Keratinocyte (primary cell): ENCODE measurements at regions not wholly inside any gene's neighbourhood (a gene's known extent, or its start where the extent isn't known, plus 50 kb on each side); places are given as distances from the start of the nearest gene placed in this dataset.

Experiments
- DNase-seq: peaks from one replicate; pipeline ENCODE4 v3.0.0-alpha.2; 2011; ENCODE audit warnings: low read depth, missing footprints, low spot score
- FAIRE-seq: peaks from 2 replicates; lab custom pipeline; 2011; peaks lifted over from hg19 to GRCh38; lab: Jason Lieb, UNC
- H2AFZ ChIP-seq: 2 replicates; pipeline ENCODE4 v1.6.0; 2012; ENCODE audit warnings: low read length, control low read depth, inconsistent platforms; ENCODE audit not compliant: control insufficient read depth
- H3K27ac ChIP-seq: 2 replicates; pipeline ENCODE4 v1.5.1; 2011; ENCODE audit warnings: low read length; ENCODE audit not compliant: control insufficient read depth, insufficient read depth
- H3K27me3 ChIP-seq: 3 replicates; pipeline ENCODE4 v1.6.0; 2011; ENCODE audit warnings: low read length; ENCODE audit not compliant: control insufficient read depth, insufficient read depth; ENCODE audit errors: extremely low read depth
- H3K36me3 ChIP-seq, 2 experiments: 2 replicates in 1 of 2; 3 replicates in 1 of 2; pipeline ENCODE4 v1.5.1; 2011; ENCODE audit warnings: low read length in 2 of 2, mild to moderate bottlenecking in 1 of 2; ENCODE audit not compliant: control insufficient read depth in 2 of 2, insufficient read depth in 2 of 2; ENCODE audit errors: extremely low read depth in 1 of 2
- H3K4me1 ChIP-seq: 3 replicates; pipeline ENCODE4 v1.5.1; 2011; ENCODE audit warnings: low read length; ENCODE audit not compliant: control insufficient read depth, insufficient read depth; ENCODE audit errors: extremely low read depth
- H3K4me2 ChIP-seq: 3 replicates; pipeline ENCODE4 v1.6.0; 2011; ENCODE audit warnings: low read depth, low read length; ENCODE audit not compliant: control insufficient read depth, insufficient read depth; ENCODE audit errors: extremely low read depth
- H3K4me3 ChIP-seq, 3 experiments: fragments of 200-600 bp in 1 of 3; sonication (generic) in 1 of 3; 2 replicates in 2 of 3; 3 replicates in 1 of 3; pipeline ENCODE4 v1.5.1; 2011 to 2016; ENCODE audit warnings: low read length in 3 of 3, mild to moderate bottlenecking in 3 of 3, control low read depth in 2 of 3, inconsistent platforms in 1 of 3, low read depth in 1 of 3, mixed read lengths in 1 of 3, mixed run types in 1 of 3, moderate library complexity in 1 of 3; ENCODE audit not compliant: control insufficient read depth in 2 of 3, insufficient read depth in 2 of 3; ENCODE audit errors: extremely low read depth in 1 of 3
- H3K79me2 ChIP-seq: 2 replicates; pipeline ENCODE4 v1.6.0; 2012; ENCODE audit warnings: low read length; ENCODE audit not compliant: control insufficient read depth, insufficient read depth
- H3K9ac ChIP-seq: 3 replicates; pipeline ENCODE4 v1.6.0; 2011; ENCODE audit warnings: low read length; ENCODE audit not compliant: control insufficient read depth, insufficient read depth; ENCODE audit errors: extremely low read depth
- H3K9me1 ChIP-seq: 3 replicates; pipeline ENCODE4 v1.6.0; 2011; ENCODE audit warnings: low read length; ENCODE audit not compliant: control insufficient read depth, insufficient read depth; ENCODE audit errors: extremely low read depth
- H3K9me3 ChIP-seq: 2 replicates; pipeline ENCODE4 v1.5.1; 2012; ENCODE audit warnings: low read depth, low read length; ENCODE audit not compliant: control insufficient read depth
- H4K20me1 ChIP-seq: 3 replicates; pipeline ENCODE4 v1.6.0; 2011; ENCODE audit warnings: low read length; ENCODE audit not compliant: control insufficient read depth, insufficient read depth; ENCODE audit errors: extremely low read depth
- CTCF ChIP-seq, 3 experiments: IDR thresholded peaks in 1 of 3; conservative IDR thresholded peaks in 1 of 3; optimal IDR thresholded peaks in 1 of 3; 2 replicates in 2 of 3; 3 replicates in 1 of 3; pipeline versions ENCODE3 to v1.5.1; 2011; ENCODE audit warnings: low read length in 3 of 3, mild to moderate bottlenecking in 3 of 3, moderate library complexity in 2 of 3, control low read depth in 1 of 3, inconsistent platforms in 1 of 3; ENCODE audit not compliant: insufficient read depth in 2 of 3; ENCODE audit errors: extremely low read depth in 1 of 3
- EZH2 ChIP-seq: IDR thresholded peaks from one replicate; pipeline ENCODE4 v1.6.1; 2012; ENCODE audit warnings: inconsistent platforms, mild to moderate bottlenecking, low read length, moderate library complexity
- dilution Hi-C: fragments of 300-500 bp; cut with MboI; formaldehyde crosslinking; loops from one replicate; pipeline ENCODE4 v1.7.0; 2020; ENCODE audit warnings: low sequenced_read_pairs; ENCODE audit not compliant: extremely low pct_ligation_motif_present

- Histone ChIP-seq H3K27me3 (no peaks in the 10 kb centered on the region), H3K4me3 (no peak overlapping the region), H2AFZ (no peak overlapping the region), H3K36me3 (no peaks in the 10 kb centered on the region), H3K4me1 (no peaks in the 10 kb centered on the region), H3K79me2 (no peaks in the 10 kb centered on the region), H4K20me1 (no peaks in the 10 kb centered on the region), H3K9me3 (no peaks in the 10 kb centered on the region), H3K9ac (no peak overlapping the region), H3K27ac (no peak overlapping the region), H3K9me1 (no peaks in the 10 kb centered on the region), H3K4me2 (no peak overlapping the region)
- DNase-seq (no peak), FAIRE-seq (no peak)
- dilution Hi-C loops: no loop called here
- TF ChIP-seq EZH2 (no peak), CTCF (optimal IDR thresholded peaks at IDR 0.05 in 1 of 3, IDR thresholded peaks at IDR 0.05 in 1 of 3, conservative IDR thresholded peaks at IDR 0.05 in 1 of 3; ENCODE audit: extremely low read depth in 1 of 3, insufficient read depth in 2 of 3, low read length in 3 of 3) (no peak)
Measured at GRCh38 chr10:36333446-36333845, 691.4 kb upstream of the FZD8 start.

DNA sequence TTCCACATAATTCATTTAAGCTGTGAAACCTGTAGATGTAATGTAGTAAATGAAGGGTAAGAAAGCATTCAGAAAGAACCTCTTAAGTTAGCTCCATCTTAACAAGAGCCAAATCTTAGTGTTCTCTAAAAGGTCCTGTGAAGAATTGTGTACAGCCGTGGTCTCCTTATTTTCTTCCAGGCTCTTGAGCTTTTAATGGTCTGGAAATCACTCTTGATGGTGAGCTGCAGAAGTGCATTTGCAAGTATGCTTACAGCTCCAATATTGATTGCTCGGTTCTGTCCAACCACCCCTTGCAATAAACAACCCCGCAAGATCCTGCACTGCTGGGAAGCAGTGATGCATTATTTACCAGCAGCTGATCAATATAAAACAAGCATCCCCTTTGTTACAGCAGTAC lies 690.8 kb upstream of the FZD8 start:
- Histone ChIP-seq H3K9me1 (no peaks in the 10 kb centered on the region), H3K9me3 (no peaks in the 10 kb centered on the region), H3K9ac (no peak overlapping the region), H3K79me2 (no peaks in the 10 kb centered on the region), H3K4me1 (no peaks in the 10 kb centered on the region), H3K4me2 (no peak overlapping the region), H3K36me3 (no peaks in the 10 kb centered on the region), H2AFZ (no peak overlapping the region), H3K27me3 (no peaks in the 10 kb centered on the region), H3K4me3 (no peak overlapping the region), H4K20me1 (no peaks in the 10 kb centered on the region), H3K27ac (no peak overlapping the region)
- TF ChIP-seq CTCF (optimal IDR thresholded peaks at IDR 0.05 in 1 of 3, IDR thresholded peaks at IDR 0.05 in 1 of 3, conservative IDR thresholded peaks at IDR 0.05 in 1 of 3; ENCODE audit: extremely low read depth in 1 of 3, insufficient read depth in 2 of 3, low read length in 3 of 3): no peak
- TF ChIP-seq EZH2: no peak
- no peak for FAIRE-seq
- no peak for DNase-seq
- dilution Hi-C loops: no loop called here
